WI38 (cell line): ENCODE measurements at regions not wholly inside any gene's neighbourhood (a gene's known extent, or its start where the extent isn't known, plus 50 kb on each side); places are given as distances from the start of the nearest gene placed in this dataset.

Source experiments
- H3K4me3 ChIP-seq: 2 replicates; pipeline ENCODE4 v1.5.1; 2011; ENCODE audit warnings: low read depth, mild to moderate bottlenecking, control low read depth, low read length
- TF ChIP-seq, protein P1 (sequence below): IDR thresholded peaks from 2 replicates; pipeline ENCODE4 v1.5.1; 2012; ENCODE audit warnings: low read depth, mild to moderate bottlenecking, control low read depth, low read length

DNA sequence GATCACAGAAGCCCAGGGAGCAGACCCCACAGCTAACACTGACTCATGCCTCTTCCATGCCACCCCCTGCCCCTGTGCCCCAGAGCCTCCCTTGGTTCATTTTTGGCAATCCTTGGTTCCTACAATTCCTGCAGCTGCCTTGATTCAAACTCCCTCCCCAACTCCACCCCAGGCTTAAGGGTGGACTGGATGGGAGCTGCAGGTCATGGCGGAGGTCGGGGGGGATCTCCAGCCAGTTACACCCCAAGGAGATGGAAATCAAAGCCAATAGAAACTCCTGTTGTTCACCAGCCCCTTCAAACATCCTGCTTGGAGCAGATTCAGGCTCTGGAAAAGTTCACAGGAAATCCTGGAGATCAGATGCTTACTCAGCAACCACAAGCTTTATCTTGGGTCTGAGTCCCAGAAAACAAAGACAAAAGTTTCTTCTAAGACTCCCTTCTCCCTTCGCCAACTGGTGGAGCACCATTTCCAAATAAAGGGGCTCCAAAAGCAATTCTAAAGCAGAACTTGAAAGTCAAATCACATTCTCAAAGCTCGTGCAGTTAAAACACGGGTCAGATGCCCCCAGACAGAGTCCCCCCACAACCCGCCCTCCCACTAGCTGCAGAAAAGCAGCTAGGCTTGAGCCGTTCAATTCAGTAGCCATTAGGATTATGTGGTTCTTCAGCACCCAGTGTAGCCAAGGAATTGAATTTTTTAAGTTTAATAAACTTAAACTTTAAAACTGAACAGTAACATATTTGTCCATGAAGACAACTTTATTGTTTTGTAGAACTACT, 149.5 kb downstream of the ANKRD60 start:
- H3K4me3 ChIP-seq: no peak overlapping the region
- TF ChIP-seq, protein P1, sequence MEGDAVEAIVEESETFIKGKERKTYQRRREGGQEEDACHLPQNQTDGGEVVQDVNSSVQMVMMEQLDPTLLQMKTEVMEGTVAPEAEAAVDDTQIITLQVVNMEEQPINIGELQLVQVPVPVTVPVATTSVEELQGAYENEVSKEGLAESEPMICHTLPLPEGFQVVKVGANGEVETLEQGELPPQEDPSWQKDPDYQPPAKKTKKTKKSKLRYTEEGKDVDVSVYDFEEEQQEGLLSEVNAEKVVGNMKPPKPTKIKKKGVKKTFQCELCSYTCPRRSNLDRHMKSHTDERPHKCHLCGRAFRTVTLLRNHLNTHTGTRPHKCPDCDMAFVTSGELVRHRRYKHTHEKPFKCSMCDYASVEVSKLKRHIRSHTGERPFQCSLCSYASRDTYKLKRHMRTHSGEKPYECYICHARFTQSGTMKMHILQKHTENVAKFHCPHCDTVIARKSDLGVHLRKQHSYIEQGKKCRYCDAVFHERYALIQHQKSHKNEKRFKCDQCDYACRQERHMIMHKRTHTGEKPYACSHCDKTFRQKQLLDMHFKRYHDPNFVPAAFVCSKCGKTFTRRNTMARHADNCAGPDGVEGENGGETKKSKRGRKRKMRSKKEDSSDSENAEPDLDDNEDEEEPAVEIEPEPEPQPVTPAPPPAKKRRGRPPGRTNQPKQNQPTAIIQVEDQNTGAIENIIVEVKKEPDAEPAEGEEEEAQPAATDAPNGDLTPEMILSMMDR: no peak

DNA sequence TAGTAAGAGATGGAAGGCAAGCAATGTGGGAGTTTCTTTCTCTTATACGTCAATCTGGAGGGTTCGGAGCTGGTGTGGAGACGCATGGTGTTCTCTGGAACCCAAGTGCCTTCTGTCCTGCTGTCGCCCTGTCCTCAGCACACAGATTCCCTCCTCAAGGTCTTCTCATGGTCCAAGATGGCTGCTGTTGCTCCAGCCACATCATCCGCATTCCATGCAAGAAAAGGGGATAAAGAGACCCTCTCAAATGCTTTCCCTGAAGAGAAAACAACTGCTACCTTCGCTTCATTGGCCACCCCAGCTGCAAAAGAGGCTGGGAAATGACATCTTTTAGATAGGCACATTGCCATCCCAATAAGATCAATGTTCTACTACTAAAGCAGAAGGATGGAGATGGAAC, 151.2 kb downstream of the ANKRD60 start:
- no peak overlapping the region for H3K4me3 ChIP-seq
- TF ChIP-seq, protein P1: no peak

DNA sequence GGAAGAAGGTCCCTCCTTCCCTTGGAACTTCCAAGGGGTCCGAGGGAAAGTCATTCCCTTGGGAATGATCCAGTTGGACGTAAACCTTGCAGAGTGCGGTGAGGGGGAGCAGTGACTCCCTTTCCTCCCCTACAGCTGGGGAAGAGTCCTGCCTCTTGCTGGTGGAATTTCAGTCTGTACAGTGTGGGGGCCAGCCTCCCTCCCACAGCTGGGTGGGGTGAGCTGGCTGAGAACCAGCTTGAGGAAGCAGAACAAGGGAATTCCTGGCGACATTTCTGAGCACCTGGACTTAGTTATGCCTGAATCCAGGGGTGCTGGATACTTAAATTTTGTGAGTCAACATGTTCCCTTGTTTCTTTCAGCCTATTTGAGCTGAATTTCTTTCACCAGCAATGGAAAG, 152.0 kb downstream of the ANKRD60 start:
- H3K4me3 ChIP-seq: no peak overlapping the region
- TF ChIP-seq, protein P1: no peak

DNA sequence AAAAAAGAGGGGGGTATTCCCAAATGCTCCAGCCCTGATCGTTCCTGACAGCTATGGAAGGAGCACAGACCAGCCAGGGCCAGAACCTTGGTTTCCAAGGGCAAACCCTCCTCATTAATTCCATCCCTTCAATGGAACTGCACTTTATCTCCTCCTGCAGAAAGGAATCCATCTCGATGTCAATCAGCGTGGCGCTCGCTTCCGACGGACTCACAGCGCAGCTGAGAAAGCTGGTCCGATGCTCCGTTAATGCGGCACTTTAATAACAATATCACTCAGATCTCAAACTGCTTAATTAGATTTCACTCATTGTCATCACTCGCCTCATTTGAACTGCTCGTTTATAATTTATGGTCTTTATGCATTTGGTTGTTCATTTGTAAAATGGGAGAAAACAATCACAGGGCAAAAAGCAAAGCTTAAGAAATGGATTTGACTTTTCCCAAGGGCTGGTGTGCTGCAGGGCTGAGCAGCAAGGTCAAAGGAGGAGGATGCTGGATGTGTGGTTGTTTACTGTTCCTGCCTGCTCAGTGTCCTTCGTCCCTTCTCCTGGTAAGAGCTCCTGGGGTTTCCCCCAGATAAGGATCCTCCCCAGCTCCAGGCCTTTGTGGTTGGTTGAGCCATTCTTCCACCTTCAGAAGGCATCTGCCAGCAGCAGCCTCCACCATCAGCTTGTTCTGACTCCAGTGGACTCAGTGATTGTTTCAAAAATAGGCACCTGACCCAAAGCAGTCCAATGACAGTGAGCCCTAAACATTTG, 152.7 kb downstream of the ANKRD60 start:
- TF ChIP-seq, protein P1: no peak
- no peak overlapping the region for H3K4me3 ChIP-seq

DNA sequence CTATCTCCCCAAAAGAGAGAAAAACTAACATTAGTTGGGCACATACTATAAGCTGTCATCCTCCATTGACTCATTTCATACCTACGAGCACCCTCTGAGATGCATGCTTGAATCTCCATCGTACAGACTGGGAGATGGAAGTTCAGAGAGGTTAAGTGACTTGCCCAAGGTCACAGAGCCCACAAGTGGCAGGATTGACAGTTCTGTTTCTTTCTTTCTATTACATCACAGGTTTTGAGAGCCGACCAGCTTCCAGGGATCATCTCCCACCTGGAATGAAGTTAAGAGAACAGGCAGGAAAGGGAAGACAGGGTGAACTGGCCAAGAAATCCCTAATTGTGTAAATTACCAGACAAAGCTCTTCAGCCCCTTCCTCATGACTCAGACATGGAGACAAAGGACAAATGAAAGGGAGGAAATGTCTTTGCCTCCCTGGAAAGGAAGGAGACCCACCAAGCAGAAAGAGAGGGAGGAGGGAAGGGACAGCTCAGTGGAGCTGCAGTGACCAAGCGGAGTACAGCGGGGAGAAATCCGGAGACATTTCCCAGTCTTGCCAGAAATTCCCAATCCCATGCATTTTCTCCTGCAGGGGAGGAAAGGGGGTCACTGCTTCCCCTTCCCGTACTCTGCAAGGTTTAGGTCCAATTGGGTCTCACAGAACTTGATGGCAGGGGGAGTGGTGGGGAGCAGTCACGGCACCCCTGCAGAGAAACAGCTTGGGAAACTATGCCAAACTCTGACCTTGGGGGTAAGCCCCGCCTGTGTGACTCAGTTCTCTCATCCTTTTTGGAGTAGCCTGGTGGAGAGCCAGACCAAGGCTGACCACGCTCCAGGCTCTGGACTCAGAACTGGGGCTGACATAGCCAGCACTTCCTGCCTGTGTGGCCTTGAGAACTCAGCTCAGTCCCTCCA, 154.3 kb downstream of the ANKRD60 start:
- TF ChIP-seq, protein P1: no peak
- H3K4me3 ChIP-seq: no peak overlapping the region

DNA sequence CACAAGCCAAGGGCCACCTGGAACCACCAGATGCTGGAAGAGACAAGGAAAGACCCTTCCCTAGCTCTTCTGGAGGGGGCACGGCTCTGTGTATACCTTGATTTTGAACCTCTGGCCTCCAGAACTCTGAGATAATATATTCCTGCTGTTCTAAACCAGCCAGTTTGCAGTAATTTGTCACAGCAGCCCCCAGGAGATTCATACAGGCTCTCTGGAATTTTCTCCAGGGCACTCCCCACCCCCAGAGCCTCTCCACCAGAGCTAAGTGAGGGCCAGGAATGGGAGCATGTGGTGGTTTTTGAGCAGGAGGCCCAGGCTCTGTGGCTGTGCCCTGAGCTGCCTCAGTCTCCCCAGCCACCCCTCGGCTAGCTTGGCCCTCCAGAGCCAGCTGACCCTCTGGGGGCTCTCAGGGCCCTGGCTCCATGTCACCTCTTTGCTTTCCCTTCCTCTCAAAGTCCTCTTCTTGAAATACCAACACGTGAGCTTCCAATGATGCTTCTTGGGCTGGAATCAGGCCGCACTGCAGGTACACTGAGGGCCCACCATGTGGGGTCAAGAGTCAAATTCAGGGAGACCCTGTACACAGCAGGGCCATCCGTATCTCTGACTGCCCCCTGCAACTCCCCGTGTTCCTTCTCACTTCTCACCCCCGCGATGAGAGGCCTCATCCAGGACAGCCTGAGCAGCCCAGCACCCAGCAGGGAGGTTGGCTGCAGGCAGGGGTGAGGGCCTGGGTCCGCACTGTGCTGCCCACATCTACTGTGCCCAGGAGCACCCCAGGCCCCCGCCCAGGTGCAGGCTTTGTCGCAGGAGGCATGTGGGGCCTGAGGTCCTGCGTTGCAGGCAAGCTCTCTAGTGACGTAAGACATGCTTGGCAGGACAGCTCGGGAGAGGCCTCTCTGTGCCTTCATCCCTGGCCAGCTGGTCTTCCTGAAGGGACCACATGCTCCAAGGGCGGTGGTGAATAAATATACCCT, 155.5 kb downstream of the ANKRD60 start:
- TF ChIP-seq, protein P1: no peak
- H3K4me3 ChIP-seq: no peak overlapping the region
